ENCODE measurements at regions not wholly inside any gene's neighbourhood (a gene's known extent, or its start where the extent isn't known, plus 50 kb on each side); places are given as distances from the start of the nearest gene placed in this dataset.

GRCh38 chr6:165850434-165851019, 187.5 kb upstream of the PDE10A start:
- peak; percentile 87 for DNase-seq
- no peak overlapping the region for H3K4me3 ChIP-seq
- peaks cover 10 to 33% (median 15%) of the 10 kb centered on the region in 3 donors for H3K27me3 ChIP-seq

GRCh38 chr6:165849534-165850430, 186.7 kb upstream of the PDE10A start:
- no peak for TF ChIP-seq EP300 (IDR thresholded peaks at IDR 0.05)
- no peak for TF ChIP-seq POLR2A (IDR thresholded peaks at IDR 0.05)
- TF ChIP-seq CTCF (IDR thresholded peaks at IDR 0.05): no peak
- no peak for TF ChIP-seq POLR2AphosphoS5 (IDR thresholded peaks at IDR 0.05)
- H3K9me3 ChIP-seq: no peaks in the 10 kb centered on the region
- no peaks in the 10 kb centered on the region for H3K36me3 ChIP-seq
- intact Hi-C loops (cut with DNase I): loop anchor here (2.0 to 5.0 kb wide), 4 partner anchors 25 to 407 kb away; partner anchors contain the start of gene PDE10A
- H3K4me1 ChIP-seq: peaks cover 0 to 32% (median 22%) of the 10 kb centered on the region in 4 donors
- DNase-seq: peak; percentile 79
- H3K27ac ChIP-seq: no peak overlapping the region
- H3K27me3 ChIP-seq: peaks cover 10 to 31% (median 11%) of the 10 kb centered on the region in 3 donors
- WGBS, 2 donors: 39 to 48% methylated on average over 27 of the region's 27 CpGs
- H3K4me3 ChIP-seq: no peak overlapping the region

More at GRCh38 chr6:165850434-165851019, 187.5 kb upstream of the PDE10A start:
- Histone ChIP-seq H3K4me1 (peaks cover 0 to 26% (median 16%) of the 10 kb centered on the region in 4 donors), H3K27ac (no peak overlapping the region), H3K36me3 (no peaks in the 10 kb centered on the region), H3K9me3 (no peaks in the 10 kb centered on the region)
- intact Hi-C loops (cut with DNase I): loop anchor here (2.0 to 5.0 kb wide), 4 partner anchors 24 to 408 kb away; partner anchors contain the start of gene PDE10A
- 12 to 17% methylated on average over 9 of the region's 9 CpGs for WGBS, 2 donors
- TF ChIP-seq CTCF (IDR thresholded peaks at IDR 0.05) (peak; percentile 46 to 95 (median 84)), POLR2A (IDR thresholded peaks at IDR 0.05) (no peak), POLR2AphosphoS5 (IDR thresholded peaks at IDR 0.05) (no peak), EP300 (IDR thresholded peaks at IDR 0.05) (no peak)

GRCh38 chr6:165848086-165848426, 185.0 kb upstream of the PDE10A start:
- Histone ChIP-seq H3K36me3 (no peaks in the 10 kb centered on the region), H3K4me3 (no peak overlapping the region), H3K9me3 (no peaks in the 10 kb centered on the region), H3K27ac (no peak overlapping the region), H3K4me1 (peaks cover 0 to 22% (median 13%) of the 10 kb centered on the region in 4 donors), H3K27me3 (peaks cover 0 to 16% (median 0%) of the 10 kb centered on the region in 3 donors)
- DNase-seq: no peak
- no peak for TF ChIP-seq POLR2AphosphoS5 (IDR thresholded peaks at IDR 0.05)
- no peak for TF ChIP-seq EP300 (IDR thresholded peaks at IDR 0.05)
- no peak for TF ChIP-seq POLR2A (IDR thresholded peaks at IDR 0.05)
- TF ChIP-seq CTCF (IDR thresholded peaks at IDR 0.05): no peak
- 76 to 83% methylated on average over 11 of the region's 11 CpGs for whole genome bisulfite sequencing, 2 donors
- intact Hi-C loops (cut with DNase I): no loop called here

- Histone ChIP-seq H3K4me1 (peaks cover 0 to 22% (median 14%) of the 10 kb centered on the region in 4 donors), H3K27ac (peak overlapping the region in 1 of 4 donors; percentile 58), H3K4me3 (no peak overlapping the region), H3K36me3 (no peaks in the 10 kb centered on the region), H3K27me3 (peaks cover 0 to 10% (median 0%) of the 10 kb centered on the region in 3 donors), H3K9me3 (no peaks in the 10 kb centered on the region)
- no peak for DNase-seq
- TF ChIP-seq EP300 (IDR thresholded peaks at IDR 0.05) (no peak), POLR2A (IDR thresholded peaks at IDR 0.05) (no peak), POLR2AphosphoS5 (IDR thresholded peaks at IDR 0.05) (no peak), CTCF (IDR thresholded peaks at IDR 0.05) (no peak)
- 15 to 50% methylated on average over 14 of the region's 14 CpGs for WGBS, 2 donors
- intact Hi-C loops (cut with DNase I): no loop called here
Observed at GRCh38 chr6:165847407-165848085, 184.5 kb upstream of the PDE10A start.
